Stimulated activated CD8-positive, alpha-beta memory T cell treated with anti-CD3 and anti-CD28 coated beads, Interleukin-15, amount 100 ng/mL, for 48 hours (primary cell): ENCODE measurements at regions not wholly inside any gene's neighbourhood (a gene's known extent, or its start where the extent isn't known, plus 50 kb on each side); places are given as distances from the start of the nearest gene placed in this dataset.

Experiments used
- DNase-seq, 2 donors: peaks; one replicate each; pipeline ENCODE4 v3.0.0-alpha.2; 2020; ENCODE audit warnings: low read depth in 2 of 2

GRCh38 chr14:22337938-22338337 lies 251.1 kb downstream of the DAD1 start:
- no peak for DNase-seq

DNA sequence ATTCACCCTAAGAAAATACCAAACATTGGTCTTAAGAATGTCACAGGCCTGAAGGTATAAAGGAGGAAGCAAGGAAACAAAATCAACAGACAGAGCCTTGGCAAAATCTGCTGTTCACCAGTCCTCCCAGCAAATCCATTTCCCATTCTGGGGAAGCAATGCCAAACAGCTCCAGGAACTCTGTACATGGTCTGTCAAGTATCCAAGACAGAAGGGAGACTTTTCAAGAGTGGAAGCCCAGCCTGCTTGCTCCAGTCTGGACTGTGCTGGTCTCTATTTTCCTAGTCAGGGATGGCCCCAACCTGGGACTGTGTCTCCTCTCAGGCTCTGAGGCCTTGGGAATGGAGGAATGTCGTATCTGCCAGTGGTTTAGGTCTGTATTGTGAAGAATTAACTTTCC lies 251.5 kb downstream of the DAD1 start:
- DNase-seq, result no peak

- DNase-seq, result no peak
Observed at GRCh38 chr14:22336031-22336430, 253.0 kb downstream of the DAD1 start.

GRCh38 chr14:22334627-22335026 lies 254.4 kb downstream of the DAD1 start:
- DNase-seq, result no peak

GRCh38 chr14:22334275-22334577 lies 254.8 kb downstream of the DAD1 start:
- no peak for DNase-seq

GRCh38 chr14:22333422-22334274 lies 255.4 kb downstream of the DAD1 start:
- no peak for DNase-seq

DNA sequence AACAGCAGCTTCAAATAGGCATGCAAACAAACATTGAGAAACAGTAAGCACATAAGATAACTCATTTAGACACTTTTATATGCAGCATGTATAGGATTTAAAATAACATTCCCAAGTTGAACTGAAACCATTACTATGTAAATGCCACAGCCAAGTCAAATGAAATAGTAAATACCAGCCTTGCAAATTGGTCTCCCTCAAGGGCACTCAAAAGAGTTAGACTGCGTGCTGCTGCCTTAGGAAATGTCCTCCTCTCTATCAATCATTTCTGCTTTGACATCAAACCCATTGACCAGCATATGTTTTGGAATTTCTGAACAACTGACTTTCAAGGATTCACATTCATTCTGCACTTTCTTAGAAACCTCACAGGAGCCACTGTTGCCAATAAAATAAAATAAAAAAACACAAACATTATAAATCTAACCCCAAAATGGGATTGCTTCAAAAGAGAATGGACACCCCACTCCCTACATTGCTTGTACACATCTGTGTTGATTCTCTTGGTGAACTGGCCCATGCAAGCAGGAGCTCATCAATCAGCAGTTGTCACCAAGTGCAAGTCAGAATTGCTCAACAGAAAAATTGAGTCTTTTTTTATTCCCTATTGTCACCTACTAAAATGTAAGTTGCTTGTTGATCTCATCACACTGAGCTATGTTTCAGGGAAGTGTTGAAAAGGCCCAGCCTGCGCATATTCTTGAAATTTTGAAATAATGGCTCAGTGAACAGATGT lies 256.2 kb downstream of the DAD1 start:
- no peak for DNase-seq

GRCh38 chr14:22329371-22329770 lies 259.7 kb downstream of the DAD1 start:
- no peak for DNase-seq

DNA sequence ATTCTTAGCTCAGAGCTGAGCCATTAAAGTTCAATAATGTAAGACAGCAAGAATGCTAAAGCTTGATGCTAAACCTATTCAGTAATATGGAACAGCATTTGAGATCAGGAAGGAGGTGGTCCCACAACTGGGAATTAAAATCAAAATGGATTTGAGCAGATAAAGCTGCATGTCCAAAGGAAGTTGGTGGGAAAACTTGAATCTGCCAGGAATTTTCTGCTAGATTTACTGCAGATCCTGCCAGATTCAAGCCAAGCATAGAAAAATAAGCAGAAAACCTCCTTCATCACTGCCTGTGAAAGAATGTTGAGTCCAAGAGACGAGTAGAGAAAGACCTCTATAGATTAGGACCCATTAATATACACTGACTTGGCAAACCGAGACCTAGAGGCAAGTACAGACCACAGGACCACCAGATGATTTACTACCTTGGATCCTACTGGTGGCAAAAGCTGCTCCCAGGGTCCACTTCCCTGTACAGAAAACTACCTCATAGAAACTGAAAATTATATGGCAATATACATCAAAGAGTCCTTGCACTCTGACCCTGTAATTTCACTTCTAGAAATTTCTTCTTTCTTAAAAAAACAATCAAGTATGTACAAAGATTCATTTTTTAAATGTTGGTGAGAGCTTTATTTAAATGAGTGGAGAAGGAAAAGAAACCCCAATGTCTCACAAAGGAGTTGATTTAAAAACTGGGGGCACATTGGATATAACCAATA lies 263.2 kb downstream of the DAD1 start:
- DNase-seq, result no peak

- no peak for DNase-seq
Observed at GRCh38 chr14:22320362-22320750, 268.7 kb downstream of the DAD1 start.

DNA sequence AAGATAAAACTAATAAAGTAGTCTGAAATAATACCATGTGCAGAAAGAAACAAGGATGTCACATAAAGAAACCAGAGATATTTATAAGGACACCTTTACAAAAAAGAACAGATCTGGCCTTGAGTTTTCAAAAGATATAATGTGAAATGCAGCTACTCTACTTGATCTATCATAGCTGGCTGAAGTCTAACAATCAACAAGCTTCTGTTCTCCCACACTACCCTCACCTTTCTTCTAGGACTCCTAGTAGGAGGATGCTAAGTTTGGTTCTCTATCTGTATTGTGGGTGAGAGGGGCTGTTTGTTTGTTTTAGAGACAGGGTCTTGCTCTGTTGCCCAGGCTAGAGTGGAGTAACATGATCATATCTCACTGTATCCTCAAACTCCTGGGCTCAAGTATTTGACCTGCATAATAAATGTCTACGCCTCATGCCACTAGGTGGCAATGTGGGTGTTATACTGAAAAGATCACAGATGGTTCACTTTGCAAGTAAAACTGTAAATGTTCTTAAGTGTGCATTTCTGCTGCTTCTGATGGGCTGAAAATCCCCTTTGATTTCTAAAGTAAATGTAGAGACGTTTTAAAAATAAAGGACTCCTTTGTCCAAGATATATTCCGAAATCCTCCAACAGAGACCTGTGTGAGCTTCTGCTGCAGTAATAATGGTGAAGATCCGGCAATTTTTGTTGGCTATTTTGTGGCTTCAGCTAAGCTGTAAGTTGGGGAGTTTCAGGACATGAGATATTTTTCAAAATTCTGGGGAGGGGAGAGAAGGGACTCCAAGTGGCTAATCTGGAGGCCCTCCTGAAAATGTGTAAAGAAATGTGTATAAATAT lies 269.3 kb downstream of the DAD1 start:
- no peak for DNase-seq

GRCh38 chr14:22318951-22319350 lies 270.1 kb downstream of the DAD1 start:
- DNase-seq, result no peak

DNA sequence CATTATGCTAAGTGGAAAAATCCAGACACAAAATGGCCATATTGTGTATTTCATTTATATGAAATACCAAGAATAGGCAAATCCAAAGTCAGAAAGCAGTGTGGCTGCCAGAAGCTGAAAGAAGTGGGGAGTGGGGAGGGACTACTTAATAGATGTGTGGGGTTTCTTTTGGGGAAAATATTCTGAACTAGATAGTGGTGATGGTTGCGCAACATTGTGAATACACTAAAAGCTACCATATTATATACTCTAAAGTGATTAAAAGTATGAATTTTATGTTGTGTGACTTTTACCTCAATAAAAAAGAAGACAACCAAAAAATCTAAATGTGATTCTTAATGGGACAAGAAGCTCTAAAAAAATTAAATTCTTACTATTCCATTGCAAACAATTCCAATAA lies 272.6 kb downstream of the DAD1 start:
- DNase-seq, result no peak

DNA sequence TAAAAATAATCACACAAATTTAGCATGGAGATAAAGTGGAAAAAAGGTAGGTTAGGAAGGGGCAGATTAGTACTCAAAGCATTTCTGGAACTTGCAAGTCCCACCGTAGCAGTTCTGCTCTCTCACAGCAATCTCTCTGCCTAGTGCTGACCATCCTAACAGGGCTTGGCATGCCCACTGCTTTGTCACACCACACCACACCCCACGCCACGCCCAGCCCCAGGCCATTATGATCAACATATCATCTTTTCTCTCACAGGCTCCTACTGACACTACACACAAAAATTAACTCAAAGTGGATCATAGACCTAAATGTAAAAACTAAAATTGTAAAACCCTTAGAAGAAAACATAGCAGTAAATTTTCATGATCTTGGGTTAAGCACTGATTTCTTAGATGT lies 273.7 kb downstream of the DAD1 start:
- no peak for DNase-seq

GRCh38 chr14:22314183-22314820 lies 274.7 kb downstream of the DAD1 start:
- DNase-seq, result no peak

DNA sequence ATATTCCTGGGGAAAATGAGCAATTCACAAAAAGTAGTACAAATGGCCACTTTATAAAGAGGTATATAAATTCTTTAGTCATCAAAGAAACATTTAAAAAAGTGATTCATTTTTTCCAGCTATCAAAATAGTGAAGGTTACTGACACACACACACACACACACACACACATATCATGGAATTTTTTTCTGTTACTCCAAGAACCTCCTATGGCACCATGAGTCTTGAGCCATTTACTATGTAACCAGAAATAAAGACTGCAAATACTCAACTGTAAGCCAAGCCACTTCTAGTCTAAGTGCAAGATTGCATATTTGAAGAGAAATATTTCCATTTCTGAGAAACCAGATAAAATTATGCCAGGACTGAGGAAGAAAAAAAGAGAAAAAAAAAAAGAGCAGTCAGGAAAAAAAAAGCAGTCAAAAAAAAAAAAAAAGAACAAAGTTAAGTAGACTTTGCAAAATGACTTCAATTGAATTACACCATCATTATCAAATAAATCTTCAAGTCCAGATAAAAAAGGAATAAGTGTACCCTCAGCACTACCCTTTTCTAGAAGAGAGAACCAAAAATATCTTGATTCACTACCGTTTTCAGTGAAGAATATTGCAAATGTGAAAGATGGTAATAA lies 275.7 kb downstream of the DAD1 start:
- DNase-seq, result no peak

GRCh38 chr14:22311636-22312035 lies 277.4 kb downstream of the DAD1 start:
- DNase-seq, result no peak

- DNase-seq, result no peak
Observed at GRCh38 chr14:22305607-22306006, 283.4 kb downstream of the DAD1 start.

- DNase-seq, result no peak
Observed at GRCh38 chr14:22304326-22304725, 284.7 kb downstream of the DAD1 start.

DNA sequence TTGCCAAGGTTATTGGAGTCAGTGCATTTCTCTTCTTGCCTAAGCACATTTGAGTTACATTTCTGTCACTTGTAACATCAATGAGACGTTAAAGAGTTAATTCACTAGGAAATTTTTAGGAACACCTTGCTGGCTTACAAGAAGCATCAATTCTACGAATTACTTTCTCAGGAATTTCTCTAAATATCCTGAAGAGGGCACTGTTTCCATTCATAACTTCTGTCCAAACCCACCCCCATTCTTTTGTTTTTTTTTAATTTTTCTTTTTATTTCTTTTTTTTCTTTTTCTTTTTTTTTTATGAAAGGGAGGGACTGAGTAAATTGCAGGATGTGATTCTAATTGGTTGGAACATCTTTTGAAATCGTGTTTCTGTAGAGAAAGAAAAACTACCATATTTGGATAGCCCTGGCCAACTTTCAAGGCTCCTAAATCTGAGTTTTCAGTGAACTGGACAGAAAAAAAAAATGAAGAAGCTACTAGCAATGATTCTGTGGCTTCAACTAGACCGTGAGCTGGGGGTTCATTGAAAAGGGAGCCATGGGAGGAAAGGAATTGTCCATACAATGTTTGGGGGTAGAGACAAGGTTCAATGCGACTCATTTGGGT lies 285.3 kb downstream of the DAD1 start:
- DNase-seq, result no peak
